GM12864 (cell line): ENCODE measurements at regions not wholly inside any gene's neighbourhood (a gene's known extent, or its start where the extent isn't known, plus 50 kb on each side); places are given as distances from the start of the nearest gene placed in this dataset.

Experiments
- DNase-seq: peaks from one replicate; pipeline ENCODE4 v3.0.0-alpha.2; 2011; ENCODE audit warnings: low read depth
- H3K4me3 ChIP-seq: 2 replicates; pipeline ENCODE4 v1.5.1; 2011; ENCODE audit warnings: mild to moderate bottlenecking, low read depth, low read length, control low read depth
- TF ChIP-seq, protein P1 (sequence below): IDR thresholded peaks from 2 replicates; pipeline ENCODE4 v1.5.1; 2011; ENCODE audit warnings: low read depth, mild to moderate bottlenecking, moderate library complexity, low read length, control low read depth, inconsistent platforms; ENCODE audit errors: missing control alignments

DNA sequence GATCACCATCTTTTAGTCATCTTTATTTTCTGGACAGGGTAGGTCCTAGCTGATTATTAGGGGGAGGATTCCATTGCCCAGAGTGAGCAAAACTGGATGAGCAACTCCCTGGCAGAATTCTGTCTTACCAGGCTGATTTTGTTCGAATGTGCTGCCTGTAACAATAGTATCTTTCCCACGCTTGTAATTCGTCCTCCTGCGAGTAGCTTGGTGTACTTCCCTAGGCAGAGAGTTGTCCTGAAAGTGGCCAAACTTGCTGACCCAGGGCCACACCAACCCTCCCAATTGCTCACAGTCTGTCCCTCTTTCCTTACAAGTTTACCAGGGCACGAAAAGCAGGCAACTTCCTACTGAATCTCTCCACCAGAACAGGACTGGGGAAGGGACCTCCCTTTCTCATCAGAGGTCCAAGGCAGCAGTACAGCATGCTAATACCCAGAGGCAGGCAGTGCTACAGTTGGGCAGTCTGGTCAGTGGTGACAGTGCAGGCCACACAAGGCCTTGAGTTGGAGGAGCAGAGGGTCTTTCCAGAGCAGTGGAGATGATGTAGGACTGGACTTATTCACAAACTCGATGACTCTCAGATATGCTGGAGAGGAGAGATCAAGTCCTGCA is 67.8 kb upstream of the NLK start:
- TF ChIP-seq, protein P1, sequence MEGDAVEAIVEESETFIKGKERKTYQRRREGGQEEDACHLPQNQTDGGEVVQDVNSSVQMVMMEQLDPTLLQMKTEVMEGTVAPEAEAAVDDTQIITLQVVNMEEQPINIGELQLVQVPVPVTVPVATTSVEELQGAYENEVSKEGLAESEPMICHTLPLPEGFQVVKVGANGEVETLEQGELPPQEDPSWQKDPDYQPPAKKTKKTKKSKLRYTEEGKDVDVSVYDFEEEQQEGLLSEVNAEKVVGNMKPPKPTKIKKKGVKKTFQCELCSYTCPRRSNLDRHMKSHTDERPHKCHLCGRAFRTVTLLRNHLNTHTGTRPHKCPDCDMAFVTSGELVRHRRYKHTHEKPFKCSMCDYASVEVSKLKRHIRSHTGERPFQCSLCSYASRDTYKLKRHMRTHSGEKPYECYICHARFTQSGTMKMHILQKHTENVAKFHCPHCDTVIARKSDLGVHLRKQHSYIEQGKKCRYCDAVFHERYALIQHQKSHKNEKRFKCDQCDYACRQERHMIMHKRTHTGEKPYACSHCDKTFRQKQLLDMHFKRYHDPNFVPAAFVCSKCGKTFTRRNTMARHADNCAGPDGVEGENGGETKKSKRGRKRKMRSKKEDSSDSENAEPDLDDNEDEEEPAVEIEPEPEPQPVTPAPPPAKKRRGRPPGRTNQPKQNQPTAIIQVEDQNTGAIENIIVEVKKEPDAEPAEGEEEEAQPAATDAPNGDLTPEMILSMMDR: no peak
- no peak overlapping the region for H3K4me3 ChIP-seq
- DNase-seq: no peak

DNA sequence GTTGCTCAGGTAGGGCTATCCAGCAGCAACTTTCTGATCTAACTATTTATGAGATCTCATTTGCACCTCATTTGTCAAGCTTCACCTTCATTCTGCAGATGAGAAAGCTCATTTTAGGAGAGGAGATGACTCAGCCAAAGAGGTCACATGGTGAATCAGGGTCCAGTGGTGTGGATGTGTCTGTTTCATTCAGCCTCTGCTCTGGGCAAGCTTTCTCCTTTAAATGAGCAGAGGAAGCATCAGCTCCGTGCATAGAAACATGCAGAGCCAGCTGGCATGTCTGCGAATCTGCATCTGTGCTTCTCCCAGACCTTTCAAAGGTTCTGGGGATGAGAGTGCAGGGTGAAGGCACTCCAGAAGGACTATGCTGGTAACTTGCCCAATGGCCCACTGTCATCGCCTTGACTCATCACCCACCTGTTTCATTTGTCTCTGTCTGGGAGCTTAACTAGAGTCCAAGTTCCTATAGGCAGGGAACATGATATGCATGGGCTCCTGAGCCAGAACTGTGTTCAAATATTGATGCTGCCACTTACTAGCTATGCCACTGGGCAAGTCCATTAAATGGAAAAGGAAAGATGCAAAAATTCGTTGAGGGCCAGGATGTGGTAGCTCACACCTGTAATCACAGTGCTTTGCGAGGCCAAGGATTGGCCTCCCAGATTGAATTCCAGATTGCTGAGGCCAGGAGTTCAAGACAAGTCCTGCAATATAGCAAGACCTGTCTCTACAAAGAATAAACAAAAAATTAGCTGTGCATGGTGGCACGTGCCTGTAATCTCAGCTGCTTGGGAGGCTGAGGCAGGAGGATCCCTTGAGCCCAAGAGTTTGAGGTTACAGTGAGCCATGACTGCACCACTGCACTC is 67.1 kb upstream of the NLK start:
- DNase-seq: no peak
- TF ChIP-seq, protein P1: no peak
- no peak overlapping the region for H3K4me3 ChIP-seq

- TF ChIP-seq, protein P1: no peak
- H3K4me3 ChIP-seq: no peak overlapping the region
- peak; percentile 12 for DNase-seq
Measured at GRCh38 chr17:27976331-27976730, 66.1 kb upstream of the NLK start.

GRCh38 chr17:27977751-27978688 is 64.5 kb upstream of the NLK start:
- TF ChIP-seq, protein P1: no peak
- no peak overlapping the region for H3K4me3 ChIP-seq
- DNase-seq: no peak

DNA sequence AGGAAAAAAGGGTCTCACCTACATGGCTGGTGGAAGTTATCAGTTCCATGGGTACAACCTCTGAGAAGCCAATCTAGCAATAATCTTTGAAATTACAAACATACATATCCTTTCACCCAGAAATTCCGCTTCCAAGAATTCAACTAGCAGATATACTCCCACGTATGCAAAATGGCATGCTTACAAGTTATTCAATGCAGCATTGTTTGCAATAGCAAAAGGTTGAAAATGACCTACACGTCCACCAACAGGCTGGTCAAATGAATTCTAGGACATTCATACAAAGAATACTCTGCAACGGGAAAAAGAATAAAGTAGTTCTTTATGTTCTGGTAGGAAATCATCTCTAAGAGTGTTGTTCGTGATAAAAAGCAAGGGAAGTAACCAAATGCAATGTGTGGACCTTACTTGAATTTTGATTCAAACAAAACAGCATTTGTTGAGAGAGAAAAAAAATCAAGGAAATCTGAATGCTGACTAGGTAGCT is 63.7 kb upstream of the NLK start:
- no peak overlapping the region for H3K4me3 ChIP-seq
- DNase-seq: no peak
- TF ChIP-seq, protein P1: no peak

GRCh38 chr17:27980043-27980442 is 62.4 kb upstream of the NLK start:
- no peak overlapping the region for H3K4me3 ChIP-seq
- TF ChIP-seq, protein P1: no peak
- no peak for DNase-seq
